AG04449 (cell line): ENCODE measurements at regions not wholly inside any gene's neighbourhood (a gene's known extent, or its start where the extent isn't known, plus 50 kb on each side); places are given as distances from the start of the nearest gene placed in this dataset.

Experiments
- CTCF ChIA-PET: fragments of 350-600 bp; formaldehyde crosslinking; extraction: SDS; loops from one replicate; lab custom pipeline; 2021; ENCODE audit warnings: antibody characterized with exemption; lab: Yijun Ruan, JAX
- POLR2A ChIA-PET: fragments of 400-600, 350-600 bp; formaldehyde crosslinking; extraction: SDS; loops from one replicate; lab custom pipeline; 2020; ENCODE audit warnings: antibody characterized with exemption, inconsistent platforms; lab: Yijun Ruan, JAX
- DNase-seq: peaks from one replicate; pipeline ENCODE4 v3.0.0-alpha.2; 2010; ENCODE audit warnings: low read depth, low spot score
- H3K4me3 ChIP-seq: 2 replicates; pipeline ENCODE4 v1.5.1; 2011; ENCODE audit warnings: low read depth, mild to moderate bottlenecking, control low read depth, low read length
- CTCF ChIP-seq: IDR thresholded peaks from one replicate; pipeline ENCODE4 v1.5.1; 2011; ENCODE audit warnings: mild to moderate bottlenecking, moderate library complexity, low read length, control low read depth, inconsistent platforms; ENCODE audit not compliant: insufficient read depth; ENCODE audit errors: missing control alignments

- DNase-seq, result no peak
- no peak overlapping the region for H3K4me3 ChIP-seq
- POLR2A ChIA-PET, result no interaction called here
- TF ChIP-seq CTCF, result no peak
- CTCF ChIA-PET, result no interaction called here
Measured at GRCh38 chr22:49295465-49295743, 532.3 kb downstream of the BRD1 start.

- ChIA-PET POLR2A (no interaction called here), CTCF (no interaction called here)
- no peak for DNase-seq
- no peak for TF ChIP-seq CTCF
- no peak overlapping the region for H3K4me3 ChIP-seq
Measured at GRCh38 chr22:49294656-49295464, 532.8 kb downstream of the BRD1 start.

GRCh38 chr22:49292909-49293308 lies 534.8 kb downstream of the BRD1 start:
- TF ChIP-seq CTCF, result no peak
- H3K4me3 ChIP-seq, result no peak overlapping the region
- CTCF ChIA-PET, result interaction anchor here (1.0 kb wide), 1 partner anchor 12 kb away, joined by 3 read pairs; no protein-coding TSS in a partner anchor
- DNase-seq, result no peak
- POLR2A ChIA-PET, result no interaction called here

GRCh38 chr22:49291781-49292180 lies 535.9 kb downstream of the BRD1 start:
- DNase-seq, result no peak
- no peak overlapping the region for H3K4me3 ChIP-seq
- TF ChIP-seq CTCF, result no peak
- ChIA-PET CTCF (interaction anchor here (1.0 kb wide), 1 partner anchor 13 kb away, joined by 3 read pairs; no protein-coding TSS in a partner anchor), POLR2A (no interaction called here)

- H3K4me3 ChIP-seq, result no peak overlapping the region
- no peak for DNase-seq
- ChIA-PET POLR2A (no interaction called here), CTCF (no interaction called here)
- no peak for TF ChIP-seq CTCF
Measured at GRCh38 chr22:49291169-49291568, 536.5 kb downstream of the BRD1 start.

GRCh38 chr22:49290711-49291110 lies 537.0 kb downstream of the BRD1 start:
- no peak for TF ChIP-seq CTCF
- POLR2A ChIA-PET, result no interaction called here
- CTCF ChIA-PET, result no interaction called here
- DNase-seq, result no peak
- no peak overlapping the region for H3K4me3 ChIP-seq
